ENCODE measurements at regions not wholly inside any gene's neighbourhood (a gene's known extent, or its start where the extent isn't known, plus 50 kb on each side); places are given as distances from the start of the nearest gene placed in this dataset.

DNA sequence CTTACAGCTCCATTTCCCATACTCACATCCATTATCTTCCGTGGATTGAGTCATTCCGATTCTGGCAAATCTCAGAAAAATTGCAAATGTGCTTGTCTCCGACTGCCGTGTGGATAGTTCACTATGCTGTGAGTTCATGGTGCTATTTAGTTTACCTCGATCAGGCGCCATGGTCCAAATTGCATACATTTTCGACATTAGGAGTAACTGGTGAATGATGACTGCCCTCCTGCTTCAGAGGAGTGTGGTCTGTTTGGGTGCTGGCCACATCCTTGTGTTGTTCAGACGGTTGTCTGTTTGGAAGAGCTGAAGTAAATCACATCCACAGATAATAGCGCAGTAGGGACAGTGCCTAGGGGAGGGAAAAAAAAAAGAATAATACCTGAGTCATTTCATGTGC is 439.5 kb downstream of the ZNF516 start:
- DNase-seq, result no peak
- Mint-ChIP-seq H3K4me1 (ENCODE audit: low read depth, unreplicated experiment) (no peaks in the 10 kb centered on the region), H3K4me3 (ENCODE audit: low read depth, unreplicated experiment) (no peak overlapping the region), H3K9me3 (ENCODE audit: low read depth, unreplicated experiment) (peaks cover 15% of the 10 kb centered on the region), H3K36me3 (ENCODE audit: insufficient read depth, unreplicated experiment) (no peaks in the 10 kb centered on the region), H3K27me3 (ENCODE audit: unreplicated experiment) (no peaks in the 10 kb centered on the region), H3K27ac (ENCODE audit: unreplicated experiment) (no peak overlapping the region)
- CTCF ChIA-PET, result no interaction called here
- TF ChIP-seq, protein P1, sequence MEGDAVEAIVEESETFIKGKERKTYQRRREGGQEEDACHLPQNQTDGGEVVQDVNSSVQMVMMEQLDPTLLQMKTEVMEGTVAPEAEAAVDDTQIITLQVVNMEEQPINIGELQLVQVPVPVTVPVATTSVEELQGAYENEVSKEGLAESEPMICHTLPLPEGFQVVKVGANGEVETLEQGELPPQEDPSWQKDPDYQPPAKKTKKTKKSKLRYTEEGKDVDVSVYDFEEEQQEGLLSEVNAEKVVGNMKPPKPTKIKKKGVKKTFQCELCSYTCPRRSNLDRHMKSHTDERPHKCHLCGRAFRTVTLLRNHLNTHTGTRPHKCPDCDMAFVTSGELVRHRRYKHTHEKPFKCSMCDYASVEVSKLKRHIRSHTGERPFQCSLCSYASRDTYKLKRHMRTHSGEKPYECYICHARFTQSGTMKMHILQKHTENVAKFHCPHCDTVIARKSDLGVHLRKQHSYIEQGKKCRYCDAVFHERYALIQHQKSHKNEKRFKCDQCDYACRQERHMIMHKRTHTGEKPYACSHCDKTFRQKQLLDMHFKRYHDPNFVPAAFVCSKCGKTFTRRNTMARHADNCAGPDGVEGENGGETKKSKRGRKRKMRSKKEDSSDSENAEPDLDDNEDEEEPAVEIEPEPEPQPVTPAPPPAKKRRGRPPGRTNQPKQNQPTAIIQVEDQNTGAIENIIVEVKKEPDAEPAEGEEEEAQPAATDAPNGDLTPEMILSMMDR (IDR thresholded peaks at IDR 0.05; ENCODE audit: unreplicated experiment), result no peak
- intact Hi-C loops (cut with micrococcal nuclease; ENCODE audit: unreplicated experiment), result no loop called here
- BruUV-seq (replicated peaks), result no TSS peak

GRCh38 chr18:76055025-76055424 is 440.0 kb downstream of the ZNF516 start:
- no peak for DNase-seq
- no peaks in the 10 kb centered on the region for H3K36me3 Mint-ChIP-seq (ENCODE audit: insufficient read depth, unreplicated experiment)
- H3K27ac Mint-ChIP-seq (ENCODE audit: unreplicated experiment), result no peak overlapping the region
- no peak overlapping the region for H3K4me3 Mint-ChIP-seq (ENCODE audit: low read depth, unreplicated experiment)
- BruUV-seq (replicated peaks), result no TSS peak
- intact Hi-C loops (cut with micrococcal nuclease; ENCODE audit: unreplicated experiment), result no loop called here
- CTCF ChIA-PET, result no interaction called here
- TF ChIP-seq, protein P1 (IDR thresholded peaks at IDR 0.05; ENCODE audit: unreplicated experiment), result no peak
- H3K27me3 Mint-ChIP-seq (ENCODE audit: unreplicated experiment), result no peaks in the 10 kb centered on the region
- H3K4me1 Mint-ChIP-seq (ENCODE audit: low read depth, unreplicated experiment), result no peaks in the 10 kb centered on the region
- peaks cover 15% of the 10 kb centered on the region for H3K9me3 Mint-ChIP-seq (ENCODE audit: low read depth, unreplicated experiment)

- DNase-seq, result no peak
- intact Hi-C loops (cut with micrococcal nuclease; ENCODE audit: unreplicated experiment), result no loop called here
- TF ChIP-seq, protein P1 (IDR thresholded peaks at IDR 0.05; ENCODE audit: unreplicated experiment), result no peak
- Mint-ChIP-seq H3K9me3 (ENCODE audit: low read depth, unreplicated experiment) (peaks cover 15% of the 10 kb centered on the region), H3K4me3 (ENCODE audit: low read depth, unreplicated experiment) (no peak overlapping the region), H3K4me1 (ENCODE audit: low read depth, unreplicated experiment) (no peaks in the 10 kb centered on the region), H3K36me3 (ENCODE audit: insufficient read depth, unreplicated experiment) (no peaks in the 10 kb centered on the region), H3K27me3 (ENCODE audit: unreplicated experiment) (no peaks in the 10 kb centered on the region), H3K27ac (ENCODE audit: unreplicated experiment) (no peak overlapping the region)
- no TSS peak for BruUV-seq (replicated peaks)
- CTCF ChIA-PET, result no interaction called here
These were observed 440.9 kb downstream of the ZNF516 start for GRCh38 chr18:76054156-76054555.

- intact Hi-C loops (cut with micrococcal nuclease; ENCODE audit: unreplicated experiment), result no loop called here
- no peak for DNase-seq
- Mint-ChIP-seq H3K36me3 (ENCODE audit: insufficient read depth, unreplicated experiment) (no peaks in the 10 kb centered on the region), H3K4me3 (ENCODE audit: low read depth, unreplicated experiment) (no peak overlapping the region), H3K27me3 (ENCODE audit: unreplicated experiment) (no peaks in the 10 kb centered on the region), H3K4me1 (ENCODE audit: low read depth, unreplicated experiment) (no peaks in the 10 kb centered on the region), H3K9me3 (ENCODE audit: low read depth, unreplicated experiment) (peaks cover 12% of the 10 kb centered on the region), H3K27ac (ENCODE audit: unreplicated experiment) (no peak overlapping the region)
- no TSS peak for BruUV-seq (replicated peaks)
- CTCF ChIA-PET, result no interaction called here
- TF ChIP-seq, protein P1 (IDR thresholded peaks at IDR 0.05; ENCODE audit: unreplicated experiment), result no peak
These were observed 441.5 kb downstream of the ZNF516 start for GRCh38 chr18:76053551-76053950.

DNA sequence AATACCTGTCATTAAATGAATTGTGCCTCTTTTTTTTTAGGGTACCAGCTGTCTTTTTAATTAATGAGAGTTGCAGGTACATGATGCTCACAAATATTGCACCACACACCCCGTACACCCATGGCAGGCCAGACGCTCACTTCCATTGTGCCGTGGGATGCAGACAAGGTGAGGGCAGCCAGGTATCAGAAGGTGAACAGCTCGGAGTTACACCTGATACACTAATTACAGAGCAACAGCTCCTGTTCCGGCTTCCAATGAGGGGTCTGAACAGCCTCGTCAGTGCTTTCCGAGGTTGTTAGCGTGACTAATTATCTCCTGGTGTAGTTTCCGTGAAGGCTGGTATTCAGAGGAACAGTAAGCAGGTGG is 442.8 kb downstream of the ZNF516 start:
- intact Hi-C loops (cut with micrococcal nuclease; ENCODE audit: unreplicated experiment), result no loop called here
- no peaks in the 10 kb centered on the region for H3K4me1 Mint-ChIP-seq (ENCODE audit: low read depth, unreplicated experiment)
- peaks cover 12% of the 10 kb centered on the region for H3K9me3 Mint-ChIP-seq (ENCODE audit: low read depth, unreplicated experiment)
- H3K27ac Mint-ChIP-seq (ENCODE audit: unreplicated experiment), result no peak overlapping the region
- TF ChIP-seq, protein P1 (IDR thresholded peaks at IDR 0.05; ENCODE audit: unreplicated experiment), result no peak
- no peaks in the 10 kb centered on the region for H3K36me3 Mint-ChIP-seq (ENCODE audit: insufficient read depth, unreplicated experiment)
- no peaks in the 10 kb centered on the region for H3K27me3 Mint-ChIP-seq (ENCODE audit: unreplicated experiment)
- H3K4me3 Mint-ChIP-seq (ENCODE audit: low read depth, unreplicated experiment), result no peak overlapping the region
- CTCF ChIA-PET, result no interaction called here
- no TSS peak for BruUV-seq (replicated peaks)
- no peak for DNase-seq

Data from Calu3 (cell line).